ENCODE measurements at regions not wholly inside any gene's neighbourhood (a gene's known extent, or its start where the extent isn't known, plus 50 kb on each side); places are given as distances from the start of the nearest gene placed in this dataset.

DNA sequence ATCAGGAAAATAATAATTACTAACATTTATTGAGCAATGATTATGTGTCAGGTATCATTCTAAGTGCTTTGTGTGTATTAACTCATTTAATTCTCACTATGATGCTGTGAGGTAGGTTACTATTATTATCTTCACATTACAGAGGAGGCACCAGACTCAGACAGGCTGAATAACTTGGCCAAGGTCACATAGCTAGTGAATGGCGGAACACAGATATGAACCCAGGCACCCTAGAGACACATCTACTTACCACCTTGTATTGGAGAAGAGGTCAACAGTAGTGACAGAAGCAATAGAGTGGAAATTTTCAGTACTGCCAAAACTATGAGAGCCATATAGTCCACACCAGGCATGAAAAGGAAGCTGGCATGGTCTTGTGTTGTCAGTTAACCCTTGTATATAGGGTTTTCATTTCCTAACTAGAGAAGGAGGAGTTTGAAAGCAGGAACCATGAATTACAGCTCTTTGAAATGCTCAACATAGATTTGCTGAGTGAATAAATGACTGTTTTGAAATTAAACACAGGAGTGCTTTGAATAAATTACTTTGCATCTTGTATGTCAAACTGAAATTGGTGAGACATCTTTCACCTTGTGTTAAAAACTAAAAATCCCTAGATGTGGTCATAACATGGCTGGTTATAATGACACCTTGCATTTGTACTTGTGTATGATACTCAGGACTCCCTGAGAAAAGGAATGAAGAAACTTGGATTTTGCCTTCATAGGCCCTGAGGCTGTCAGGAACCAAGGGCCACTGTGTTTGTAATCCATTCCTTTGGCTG is 71.8 kb downstream of the RTL9 start:
- DNase-seq (ENCODE audit: low spot score), result no peak

- no peak for DNase-seq (ENCODE audit: low spot score)
Observed at GRCh38 chrX:110432091-110432905, 73.7 kb downstream of the RTL9 start.

- DNase-seq (ENCODE audit: low spot score), result no peak
Observed at GRCh38 chrX:110432906-110433215, 74.2 kb downstream of the RTL9 start.

DNA sequence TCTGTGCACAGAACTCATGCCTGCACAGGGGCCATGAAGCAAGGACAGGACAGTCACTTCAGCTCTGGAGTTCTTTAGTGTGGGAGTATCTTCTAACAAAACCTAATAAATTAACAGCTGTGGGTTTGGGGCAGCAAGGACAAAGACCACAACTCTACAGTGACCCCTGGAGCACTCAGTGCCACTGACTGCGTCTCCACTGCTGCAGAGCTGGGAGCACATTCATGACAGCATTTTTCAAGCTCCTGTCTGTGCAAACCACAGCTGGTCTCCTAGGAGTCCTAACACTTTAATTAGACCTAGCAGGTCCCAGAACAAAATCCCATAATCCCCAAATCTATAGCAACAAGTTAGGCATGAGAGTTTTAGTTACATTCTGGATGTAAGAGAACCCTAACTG is 76.5 kb downstream of the RTL9 start:
- no peak for DNase-seq (ENCODE audit: low spot score)

- no peak for DNase-seq (ENCODE audit: low spot score)
Observed at GRCh38 chrX:110436523-110436922, 77.9 kb downstream of the RTL9 start.

- DNase-seq (ENCODE audit: low spot score), result no peak
Observed at GRCh38 chrX:110437686-110438085, 79.0 kb downstream of the RTL9 start.

- DNase-seq (ENCODE audit: low spot score), result no peak
Observed at GRCh38 chrX:110440016-110440805, 81.6 kb downstream of the RTL9 start.

- DNase-seq (ENCODE audit: low spot score), result peak; percentile 61
Observed at GRCh38 chrX:110442635-110443034, 84.0 kb downstream of the RTL9 start.

DNA sequence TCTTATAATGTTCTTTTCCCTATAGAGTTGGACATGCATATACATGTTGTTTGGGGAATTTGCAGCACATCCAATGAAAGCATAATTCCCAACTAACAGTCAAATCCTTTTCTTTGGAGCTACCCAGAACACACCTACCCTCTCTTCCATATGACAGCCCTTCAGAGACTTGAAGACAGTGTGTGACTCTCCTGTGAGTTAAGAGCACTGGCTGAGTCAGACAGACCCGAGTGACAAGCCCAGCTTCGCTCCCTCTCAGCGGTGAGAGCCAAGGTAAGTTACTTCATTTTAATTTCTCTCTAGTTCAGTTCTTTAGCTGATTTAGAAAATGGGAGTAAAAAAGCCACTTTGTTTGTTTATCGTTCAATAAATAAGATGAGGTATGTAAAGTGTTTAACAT is 86.3 kb downstream of the RTL9 start:
- no peak for DNase-seq (ENCODE audit: low spot score)

- DNase-seq (ENCODE audit: low spot score), result no peak
Observed at GRCh38 chrX:110448459-110448858, 89.8 kb downstream of the RTL9 start.

DNA sequence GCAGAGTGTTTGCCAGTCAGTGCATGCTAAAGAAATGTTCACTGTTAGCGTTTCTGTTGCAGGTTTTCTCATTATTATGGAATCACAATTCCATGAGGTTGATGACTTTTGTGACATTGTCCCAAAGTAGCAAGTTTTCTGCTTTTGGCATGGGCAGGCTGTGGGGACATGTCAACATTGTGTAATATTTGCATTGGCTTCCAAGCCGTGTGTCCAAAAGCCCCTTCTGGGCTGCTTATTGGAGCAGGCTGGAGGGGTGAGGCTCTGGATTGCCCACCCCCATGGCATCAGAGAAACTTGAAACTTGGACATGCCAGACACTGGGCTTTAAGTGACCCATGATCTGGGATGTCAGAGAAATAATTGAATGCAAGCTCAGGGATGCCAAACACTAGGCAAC is 90.7 kb downstream of the RTL9 start:
- DNase-seq (ENCODE audit: low spot score), result no peak

DNA sequence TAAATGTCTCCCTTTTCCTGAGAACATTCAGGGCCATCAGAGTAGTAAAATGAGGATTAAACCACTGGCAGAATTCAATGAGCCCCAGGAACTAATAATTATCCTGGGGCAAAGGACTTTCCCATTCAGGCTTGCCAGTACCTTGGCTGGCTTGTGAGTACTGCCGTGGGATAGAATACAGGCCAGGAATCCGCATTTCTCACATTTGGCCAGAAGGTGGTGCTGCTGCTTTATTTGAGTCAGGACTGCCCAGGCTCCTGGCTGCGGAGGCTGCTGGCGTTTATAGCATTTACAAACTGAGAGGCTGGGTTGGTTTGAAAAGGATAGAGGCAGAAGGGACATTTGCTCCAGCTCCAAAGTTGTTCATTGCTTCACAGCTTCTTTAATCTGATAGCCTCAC is 91.4 kb downstream of the RTL9 start:
- DNase-seq (ENCODE audit: low spot score), result peak; percentile 72

DNA sequence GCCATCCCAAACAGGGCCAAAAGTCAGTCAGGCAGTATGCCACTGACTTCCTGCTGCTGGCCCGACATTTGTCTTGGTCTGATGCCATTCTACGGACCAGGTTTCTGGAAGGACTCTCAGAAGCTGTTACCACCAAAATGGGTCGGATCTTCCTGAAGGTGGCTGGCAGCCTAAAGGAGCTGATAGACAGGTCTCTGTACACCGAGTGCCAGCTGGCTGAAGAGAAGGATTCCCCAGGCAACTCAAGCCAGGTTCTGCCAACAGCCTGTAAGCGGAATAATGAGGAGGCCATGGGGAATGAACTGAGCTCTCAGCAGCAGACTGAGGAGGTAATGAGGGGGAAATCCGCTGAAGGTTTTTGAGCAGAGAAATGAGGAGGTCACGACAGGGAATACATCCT is 95.7 kb downstream of the RTL9 start:
- no peak for DNase-seq (ENCODE audit: low spot score)

- no peak for DNase-seq (ENCODE audit: low spot score)
Observed at GRCh38 chrX:110462957-110463356, 104.3 kb downstream of the RTL9 start.

DNA sequence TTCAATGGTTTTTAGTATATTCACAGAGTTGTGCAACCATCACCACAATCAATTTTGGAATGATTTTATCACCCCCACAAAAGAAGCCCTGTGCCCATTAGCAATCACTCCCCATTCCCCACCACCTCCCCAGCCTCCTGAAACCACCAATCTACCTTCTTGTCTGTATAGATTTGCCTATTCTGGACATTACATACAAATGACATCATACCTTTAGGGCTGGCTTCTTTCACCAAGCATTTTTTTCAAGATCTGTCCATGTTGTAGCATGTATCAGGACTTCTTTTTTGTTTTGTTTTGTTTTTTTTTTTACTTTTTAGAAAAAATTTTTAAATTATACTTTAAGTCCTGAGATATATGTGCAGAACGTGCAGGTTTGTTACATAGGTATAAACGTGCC is 108.1 kb downstream of the RTL9 start:
- no peak for DNase-seq (ENCODE audit: low spot score)

GRCh38 chrX:110472265-110472664 is 113.6 kb downstream of the RTL9 start:
- DNase-seq (ENCODE audit: low spot score), result no peak

DNA sequence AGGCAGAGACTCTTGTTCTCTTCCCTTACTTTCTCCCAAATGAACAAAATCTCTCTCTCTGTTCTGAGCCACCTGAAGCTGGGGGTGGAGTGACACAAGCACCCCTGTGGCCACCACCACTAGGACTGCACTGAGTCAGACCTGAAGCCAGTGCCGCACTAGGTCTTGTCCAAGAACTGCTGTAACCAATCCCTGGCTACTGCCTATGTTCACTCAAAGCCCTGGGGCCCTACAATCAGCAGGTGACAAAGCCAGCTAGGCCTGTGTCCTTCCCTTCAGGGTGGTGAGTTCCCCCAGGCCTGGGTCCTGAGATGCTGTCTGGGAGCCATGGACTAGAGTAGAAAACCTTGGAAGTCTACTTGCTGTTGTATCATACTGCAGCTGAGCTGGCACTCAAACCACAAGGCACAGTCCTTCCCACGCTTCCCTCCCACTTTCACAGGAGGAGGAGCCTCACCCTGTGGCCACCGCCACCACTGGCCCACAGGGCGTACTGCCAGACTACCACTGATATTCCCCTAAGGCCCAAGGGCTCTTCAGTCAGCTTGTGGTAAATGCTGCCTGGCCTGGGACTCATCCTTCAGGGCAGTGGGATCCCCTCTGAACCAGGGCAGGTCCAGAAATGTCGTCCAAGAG is 119.1 kb downstream of the RTL9 start:
- DNase-seq (ENCODE audit: low spot score), result no peak

DNA sequence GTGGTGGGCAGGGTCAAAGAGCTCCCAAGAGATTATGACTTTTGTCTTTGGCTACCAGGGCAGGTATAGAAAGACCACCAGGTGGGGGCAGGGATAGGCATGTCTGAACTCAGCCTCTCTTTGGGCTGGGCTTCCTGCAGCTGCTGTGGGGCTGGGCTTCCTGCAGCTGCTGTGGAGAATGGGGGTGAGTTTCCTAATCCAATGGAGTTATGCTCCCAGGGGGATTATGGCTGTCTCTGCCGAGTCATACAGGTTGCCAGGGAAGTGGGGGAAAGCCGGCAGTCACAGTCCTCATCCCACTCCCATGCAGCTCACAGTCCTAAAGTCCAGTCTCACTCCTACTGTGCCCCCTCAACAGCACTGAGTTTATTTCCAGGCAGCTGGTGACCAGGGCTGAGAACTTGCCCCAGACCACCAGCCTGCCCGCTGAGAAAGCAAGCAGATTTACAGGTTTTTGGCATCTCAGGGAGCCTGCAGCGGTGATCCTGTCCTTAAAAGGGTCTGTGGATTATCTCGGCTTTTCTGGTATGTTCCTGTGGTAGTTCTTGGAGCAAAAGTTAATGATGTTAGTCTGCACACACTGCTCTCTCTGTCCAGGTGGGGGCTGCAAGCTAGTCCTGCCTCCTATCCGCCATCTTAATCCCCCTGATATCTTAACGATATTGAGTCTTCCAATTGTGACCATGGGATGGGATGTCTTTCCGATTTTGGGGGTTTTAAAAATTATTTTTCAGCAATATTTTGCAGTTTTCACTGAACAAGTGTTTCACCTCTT is 133.4 kb downstream of the RTL9 start:
- no peak for DNase-seq (ENCODE audit: low spot score)

GRCh38 chrX:110504947-110505346 is 146.3 kb downstream of the RTL9 start:
- no peak for DNase-seq (ENCODE audit: low spot score)

- DNase-seq (ENCODE audit: low spot score), result peak; percentile 27
Observed at GRCh38 chrX:110509755-110510532, 151.3 kb downstream of the RTL9 start.

DNA sequence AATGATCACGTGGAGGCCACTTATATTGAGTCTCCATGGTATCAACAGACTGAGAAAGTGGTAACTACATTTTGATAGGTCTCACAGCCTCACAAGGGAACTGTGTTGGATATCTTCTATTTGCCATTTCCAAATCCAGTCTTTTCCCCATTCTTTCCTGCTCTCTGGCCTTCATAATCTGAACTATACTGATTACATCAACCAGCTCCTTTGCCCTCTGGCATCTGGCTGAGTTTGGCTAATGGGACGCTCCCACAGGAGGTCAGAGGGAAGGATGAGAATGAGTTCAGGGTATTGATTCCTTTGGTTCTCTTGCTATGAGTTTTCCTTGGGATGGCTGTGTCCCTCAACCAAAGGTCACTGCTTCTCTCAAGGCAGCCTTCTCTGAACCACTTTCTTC is 152.6 kb downstream of the RTL9 start:
- no peak for DNase-seq (ENCODE audit: low spot score)

Measured in kidney tubule cell (primary cell).